ENCODE measurements at regions not wholly inside any gene's neighbourhood (a gene's known extent, or its start where the extent isn't known, plus 50 kb on each side); places are given as distances from the start of the nearest gene placed in this dataset.

- no peaks in the 10 kb centered on the region for H3K36me3 ChIP-seq
- H3K9me3 ChIP-seq = no peaks in the 10 kb centered on the region
- TF ChIP-seq, protein P1, sequence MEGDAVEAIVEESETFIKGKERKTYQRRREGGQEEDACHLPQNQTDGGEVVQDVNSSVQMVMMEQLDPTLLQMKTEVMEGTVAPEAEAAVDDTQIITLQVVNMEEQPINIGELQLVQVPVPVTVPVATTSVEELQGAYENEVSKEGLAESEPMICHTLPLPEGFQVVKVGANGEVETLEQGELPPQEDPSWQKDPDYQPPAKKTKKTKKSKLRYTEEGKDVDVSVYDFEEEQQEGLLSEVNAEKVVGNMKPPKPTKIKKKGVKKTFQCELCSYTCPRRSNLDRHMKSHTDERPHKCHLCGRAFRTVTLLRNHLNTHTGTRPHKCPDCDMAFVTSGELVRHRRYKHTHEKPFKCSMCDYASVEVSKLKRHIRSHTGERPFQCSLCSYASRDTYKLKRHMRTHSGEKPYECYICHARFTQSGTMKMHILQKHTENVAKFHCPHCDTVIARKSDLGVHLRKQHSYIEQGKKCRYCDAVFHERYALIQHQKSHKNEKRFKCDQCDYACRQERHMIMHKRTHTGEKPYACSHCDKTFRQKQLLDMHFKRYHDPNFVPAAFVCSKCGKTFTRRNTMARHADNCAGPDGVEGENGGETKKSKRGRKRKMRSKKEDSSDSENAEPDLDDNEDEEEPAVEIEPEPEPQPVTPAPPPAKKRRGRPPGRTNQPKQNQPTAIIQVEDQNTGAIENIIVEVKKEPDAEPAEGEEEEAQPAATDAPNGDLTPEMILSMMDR (IDR thresholded peaks at IDR 0.05) = no peak
- TF ChIP-seq POLR2A (IDR thresholded peaks at IDR 0.05) (no peak), POLR2AphosphoS5 (IDR thresholded peaks at IDR 0.05) (no peak)
- H3K4me1 ChIP-seq = no peaks in the 10 kb centered on the region
- H3K27ac ChIP-seq = no peak overlapping the region
- H3K4me3 ChIP-seq = no peak overlapping the region
- DNase-seq (ENCODE audit: low spot score in 2 of 2) = no peak
- no peaks in the 10 kb centered on the region for H3K27me3 ChIP-seq
- intact Hi-C loops (cut with DNase I; ENCODE audit: low total_unique reads) = no loop called here
Measured at GRCh38 chr12:65546528-65546927, 268.0 kb downstream of the MSRB3 start.

DNA sequence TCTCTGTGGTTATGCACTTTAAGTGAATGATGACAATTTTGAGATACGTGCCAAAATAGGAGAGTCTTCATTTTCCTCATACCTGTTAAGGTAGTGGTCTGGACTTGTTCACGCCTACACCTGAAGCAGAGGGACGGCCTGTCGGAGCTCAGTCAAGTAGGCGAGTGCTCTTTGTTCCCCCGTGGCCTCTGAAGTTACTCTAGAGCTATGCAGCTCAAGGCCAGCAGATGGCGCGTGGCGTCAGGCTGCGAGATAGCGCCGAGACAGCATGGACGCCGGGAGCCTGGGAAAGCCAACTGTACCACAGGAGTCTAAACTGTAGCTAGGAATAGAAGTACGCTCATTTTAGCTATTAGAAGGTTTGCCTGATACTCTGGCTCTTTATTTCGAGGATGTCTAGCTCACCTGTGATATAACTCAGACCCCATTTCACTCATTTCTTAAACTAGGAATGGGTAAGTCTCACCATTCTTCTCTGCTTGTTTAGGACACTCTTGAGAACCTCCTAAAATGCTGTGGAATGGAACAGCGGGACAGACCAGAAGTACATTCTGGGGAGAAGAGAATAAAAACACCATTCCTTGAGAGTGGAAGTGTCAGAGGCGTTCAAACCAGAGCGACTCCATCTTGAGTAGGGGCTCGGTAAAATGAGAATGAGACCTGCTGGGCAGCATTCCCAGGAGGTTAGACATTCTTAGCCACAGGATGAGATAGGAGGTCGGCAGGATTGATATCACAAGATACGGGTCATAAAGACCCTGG, 267.4 kb upstream of the HMGA2 start:
- H3K9me3 ChIP-seq = no peaks in the 10 kb centered on the region
- intact Hi-C loops (cut with DNase I; ENCODE audit: low total_unique reads) = no loop called here
- no peaks in the 10 kb centered on the region for H3K27me3 ChIP-seq
- TF ChIP-seq POLR2AphosphoS5 (IDR thresholded peaks at IDR 0.05) (no peak), POLR2A (IDR thresholded peaks at IDR 0.05) (no peak)
- TF ChIP-seq, protein P1 (IDR thresholded peaks at IDR 0.05) = peak; percentile 39 to 84 (median 79)
- H3K4me3 ChIP-seq = no peak overlapping the region
- no peak overlapping the region for H3K27ac ChIP-seq
- no peaks in the 10 kb centered on the region for H3K36me3 ChIP-seq
- DNase-seq (ENCODE audit: low spot score in 2 of 2) = peak; percentile 73 to 76
- no peaks in the 10 kb centered on the region for H3K4me1 ChIP-seq

GRCh38 chr12:65557438-65558181, 266.7 kb upstream of the HMGA2 start:
- H3K9me3 ChIP-seq = no peaks in the 10 kb centered on the region
- no peaks in the 10 kb centered on the region for H3K36me3 ChIP-seq
- no peaks in the 10 kb centered on the region for H3K27me3 ChIP-seq
- no peak overlapping the region for H3K4me3 ChIP-seq
- H3K4me1 ChIP-seq = no peaks in the 10 kb centered on the region
- intact Hi-C loops (cut with DNase I; ENCODE audit: low total_unique reads) = no loop called here
- no peak overlapping the region for H3K27ac ChIP-seq
- TF ChIP-seq, protein P1 (IDR thresholded peaks at IDR 0.05) = no peak
- TF ChIP-seq POLR2AphosphoS5 (IDR thresholded peaks at IDR 0.05) = no peak
- no peak for TF ChIP-seq POLR2A (IDR thresholded peaks at IDR 0.05)
- no peak for DNase-seq (ENCODE audit: low spot score in 2 of 2)

- H3K36me3 ChIP-seq = no peaks in the 10 kb centered on the region
- TF ChIP-seq POLR2AphosphoS5 (IDR thresholded peaks at IDR 0.05) = no peak
- TF ChIP-seq POLR2A (IDR thresholded peaks at IDR 0.05) = no peak
- H3K9me3 ChIP-seq = no peaks in the 10 kb centered on the region
- no peak overlapping the region for H3K27ac ChIP-seq
- no peak overlapping the region for H3K4me3 ChIP-seq
- no peak for DNase-seq (ENCODE audit: low spot score in 2 of 2)
- intact Hi-C loops (cut with DNase I; ENCODE audit: low total_unique reads) = no loop called here
- H3K27me3 ChIP-seq = no peaks in the 10 kb centered on the region
- H3K4me1 ChIP-seq = no peaks in the 10 kb centered on the region
Measured at GRCh38 chr12:65560286-65560685, 264.0 kb upstream of the HMGA2 start.

GRCh38 chr12:65561798-65562382, 262.4 kb upstream of the HMGA2 start:
- Histone ChIP-seq H3K4me3 (no peak overlapping the region), H3K4me1 (no peaks in the 10 kb centered on the region), H3K36me3 (no peaks in the 10 kb centered on the region), H3K9me3 (no peaks in the 10 kb centered on the region), H3K27ac (no peak overlapping the region), H3K27me3 (no peaks in the 10 kb centered on the region)
- TF ChIP-seq POLR2A (IDR thresholded peaks at IDR 0.05) = no peak
- no peak for TF ChIP-seq POLR2AphosphoS5 (IDR thresholded peaks at IDR 0.05)
- TF ChIP-seq, protein P1 (IDR thresholded peaks at IDR 0.05) = no peak
- intact Hi-C loops (cut with DNase I; ENCODE audit: low total_unique reads) = no loop called here
- no peak for DNase-seq (ENCODE audit: low spot score in 2 of 2)
